Sigmoid colon (tissue), 3 donors: ENCODE measurements at regions not wholly inside any gene's neighbourhood (a gene's known extent, or its start where the extent isn't known, plus 50 kb on each side); places are given as distances from the start of the nearest gene placed in this dataset.

ENCODE experiments used
- POLR2A ChIP-seq, 2 donors: fragments of 450-650 bp; IDR thresholded peaks; one replicate each; pipeline ENCODE4 v1.6.1; 2016; ENCODE audit warnings: antibody characterized with exemption in 2 of 2, mild to moderate bottlenecking in 2 of 2, moderate library complexity in 2 of 2
- TF ChIP-seq, protein P1 (sequence below), 4 experiments: fragments of 450-650 bp in 3 of 4; fragments of 200-600 bp in 1 of 4; IDR thresholded peaks; one replicate each; pipeline ENCODE4 v1.5.1; 2016 to 2019; ENCODE audit warnings: antibody characterized with exemption in 4 of 4, mild to moderate bottlenecking in 3 of 4, moderate library complexity in 2 of 4

DNA sequence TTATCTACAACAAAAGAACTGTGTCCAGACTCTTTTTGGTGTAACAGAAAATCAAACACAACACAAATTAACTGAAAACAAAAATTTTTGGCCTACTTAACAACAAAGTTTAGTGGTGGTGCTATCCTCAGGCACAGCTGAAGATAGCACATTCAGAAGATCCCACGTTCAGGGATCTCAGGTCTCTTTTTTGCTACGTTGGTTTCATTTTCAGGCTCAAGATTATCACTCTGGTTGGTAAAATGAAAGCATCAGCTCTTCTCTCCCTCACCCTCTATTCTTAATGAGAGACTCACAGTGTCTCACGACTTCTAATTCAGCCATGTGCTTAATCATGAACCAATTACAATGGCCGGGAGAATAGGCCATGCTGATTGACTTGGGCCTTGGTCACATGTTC is 146.9 kb upstream of the PTPRG start:
- TF ChIP-seq, protein P1, sequence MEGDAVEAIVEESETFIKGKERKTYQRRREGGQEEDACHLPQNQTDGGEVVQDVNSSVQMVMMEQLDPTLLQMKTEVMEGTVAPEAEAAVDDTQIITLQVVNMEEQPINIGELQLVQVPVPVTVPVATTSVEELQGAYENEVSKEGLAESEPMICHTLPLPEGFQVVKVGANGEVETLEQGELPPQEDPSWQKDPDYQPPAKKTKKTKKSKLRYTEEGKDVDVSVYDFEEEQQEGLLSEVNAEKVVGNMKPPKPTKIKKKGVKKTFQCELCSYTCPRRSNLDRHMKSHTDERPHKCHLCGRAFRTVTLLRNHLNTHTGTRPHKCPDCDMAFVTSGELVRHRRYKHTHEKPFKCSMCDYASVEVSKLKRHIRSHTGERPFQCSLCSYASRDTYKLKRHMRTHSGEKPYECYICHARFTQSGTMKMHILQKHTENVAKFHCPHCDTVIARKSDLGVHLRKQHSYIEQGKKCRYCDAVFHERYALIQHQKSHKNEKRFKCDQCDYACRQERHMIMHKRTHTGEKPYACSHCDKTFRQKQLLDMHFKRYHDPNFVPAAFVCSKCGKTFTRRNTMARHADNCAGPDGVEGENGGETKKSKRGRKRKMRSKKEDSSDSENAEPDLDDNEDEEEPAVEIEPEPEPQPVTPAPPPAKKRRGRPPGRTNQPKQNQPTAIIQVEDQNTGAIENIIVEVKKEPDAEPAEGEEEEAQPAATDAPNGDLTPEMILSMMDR (IDR thresholded peaks at IDR 0.05) = no peak
- no peak for TF ChIP-seq POLR2A (IDR thresholded peaks at IDR 0.05)
